Liver (tissue), 2 donors: ENCODE measurements at regions not wholly inside any gene's neighbourhood (a gene's known extent, or its start where the extent isn't known, plus 50 kb on each side); places are given as distances from the start of the nearest gene placed in this dataset.

ENCODE experiments used
- ATF3 ChIP-seq: IDR thresholded peaks from 2 replicates; pipeline ENCODE4 v1.6.1; 2016; ENCODE audit warnings: antibody characterized with exemption
- JUND ChIP-seq, 2 donors: IDR thresholded peaks; 2 replicates each; pipeline ENCODE4 v1.6.1; 2016; ENCODE audit warnings: antibody characterized with exemption in 2 of 2
- donor health status: healthy.

- TF ChIP-seq JUND (IDR thresholded peaks at IDR 0.05), result no peak
- TF ChIP-seq ATF3, result no peak
These were observed 926.9 kb downstream of the TSN start for GRCh38 chr2:122682356-122682755.
